ENCODE measurements at regions not wholly inside any gene's neighbourhood (a gene's known extent, or its start where the extent isn't known, plus 50 kb on each side); places are given as distances from the start of the nearest gene placed in this dataset.
"Not testable (repeated sequence)": the region's sequence is repeated elsewhere in the genome, so short reads cannot be mapped to it uniquely, and the experiment has no call there.

DNA sequence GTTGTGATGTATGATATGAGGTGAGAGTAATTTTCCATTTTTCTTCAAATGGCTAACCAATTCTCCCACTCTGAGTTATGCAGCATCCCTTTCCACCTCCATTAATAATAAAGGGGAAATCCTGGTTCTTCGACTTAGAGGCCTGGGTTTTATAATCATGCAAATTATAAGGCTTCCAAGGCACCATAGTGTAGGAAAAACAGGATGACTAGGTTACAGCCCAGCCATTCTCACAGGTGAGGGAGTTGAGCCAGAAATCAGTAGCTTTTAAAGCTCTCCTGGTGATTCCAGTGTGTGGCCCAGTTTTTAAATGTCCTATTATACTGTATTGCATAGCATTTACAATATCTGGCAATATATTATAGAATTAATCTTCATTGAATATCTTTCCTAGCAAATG, 203.1 kb downstream of the ARHGEF9 start:
- DNase-seq: no peak
- intact Hi-C loops (cut with DNase I): no loop called here

DNA sequence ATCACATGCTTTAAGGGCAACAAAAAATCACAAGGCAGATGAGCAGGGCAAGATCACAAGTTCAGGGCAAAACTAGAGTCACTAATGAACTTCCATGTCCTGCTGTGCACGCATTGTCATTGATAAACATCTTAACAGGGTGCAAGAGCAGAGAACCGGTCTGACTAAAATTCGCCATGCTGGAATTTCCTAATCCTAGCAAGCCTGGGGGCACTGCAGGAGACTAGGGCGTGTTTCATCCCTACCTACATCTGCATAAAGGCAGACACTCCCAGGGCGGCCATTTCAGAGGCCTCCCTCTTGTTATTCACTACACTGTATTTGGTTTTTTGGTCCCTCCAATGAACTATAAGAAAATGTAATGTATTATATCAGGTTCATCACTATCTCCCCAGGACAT, 203.6 kb downstream of the ARHGEF9 start:
- intact Hi-C loops (cut with DNase I): no loop called here
- no peak for DNase-seq

DNA sequence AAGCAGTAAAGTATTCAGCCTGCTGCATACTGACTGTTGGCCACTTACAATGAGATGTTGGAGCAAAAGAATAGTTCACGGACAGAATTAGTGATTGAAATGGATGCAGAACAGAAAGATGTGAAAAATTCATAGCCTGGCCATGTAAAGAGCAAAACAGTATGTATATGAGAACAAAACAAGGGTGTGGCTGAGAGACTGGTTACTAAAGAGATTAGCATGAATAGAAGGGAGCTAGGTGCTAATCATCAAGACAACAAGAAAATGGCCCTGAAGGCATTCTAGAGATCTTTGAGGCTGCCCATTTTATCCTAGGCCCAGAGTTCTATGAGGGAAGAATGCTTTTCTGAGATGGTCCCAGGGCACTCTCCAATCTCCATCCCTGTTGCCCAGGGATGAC, 208.5 kb downstream of the ARHGEF9 start:
- intact Hi-C loops (cut with DNase I): no loop called here

DNA sequence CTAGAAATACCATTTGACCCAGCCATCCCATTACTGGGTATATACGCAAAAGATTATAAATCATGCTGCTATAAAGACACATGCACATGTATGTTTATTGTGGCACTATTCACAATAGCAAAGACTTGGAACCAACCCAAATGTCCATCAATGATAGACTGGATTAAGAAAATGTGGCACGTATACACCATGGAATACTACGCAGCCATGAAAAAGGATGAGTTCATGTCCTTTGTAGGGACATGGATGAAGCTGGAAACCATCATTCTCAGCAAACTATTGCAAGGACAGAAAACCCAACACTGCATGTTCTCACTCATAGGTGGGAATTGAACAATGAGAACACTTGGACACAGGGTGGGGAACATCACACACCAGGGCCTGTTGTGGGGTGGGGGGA, 209.3 kb downstream of the ARHGEF9 start:
- intact Hi-C loops (cut with DNase I); DNase-seq: not testable (repeated sequence)

More for the DNA sequence above, 208.5 kb downstream of the ARHGEF9 start:
- DNase-seq: no peak

DNA sequence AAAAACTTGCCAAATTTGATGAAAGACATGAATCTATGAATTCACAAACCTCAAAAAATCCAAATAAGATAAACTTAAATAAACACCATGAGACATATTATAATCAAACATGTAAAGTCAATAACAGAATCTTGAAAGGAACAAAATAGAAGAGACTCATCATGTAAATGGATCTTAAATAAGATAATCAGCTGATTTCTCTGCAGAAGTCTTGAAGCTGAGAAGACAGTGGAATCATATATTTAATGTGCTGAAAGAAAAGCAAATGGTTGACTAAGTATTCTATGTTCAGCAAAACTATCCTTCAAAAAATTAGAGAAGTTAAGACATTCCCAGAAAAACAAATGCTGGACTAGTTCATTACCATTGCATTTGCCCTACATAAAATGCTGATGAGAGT, 215.7 kb upstream of the SPIN4 start:
- intact Hi-C loops (cut with DNase I): no loop called here
- no peak for DNase-seq

DNA sequence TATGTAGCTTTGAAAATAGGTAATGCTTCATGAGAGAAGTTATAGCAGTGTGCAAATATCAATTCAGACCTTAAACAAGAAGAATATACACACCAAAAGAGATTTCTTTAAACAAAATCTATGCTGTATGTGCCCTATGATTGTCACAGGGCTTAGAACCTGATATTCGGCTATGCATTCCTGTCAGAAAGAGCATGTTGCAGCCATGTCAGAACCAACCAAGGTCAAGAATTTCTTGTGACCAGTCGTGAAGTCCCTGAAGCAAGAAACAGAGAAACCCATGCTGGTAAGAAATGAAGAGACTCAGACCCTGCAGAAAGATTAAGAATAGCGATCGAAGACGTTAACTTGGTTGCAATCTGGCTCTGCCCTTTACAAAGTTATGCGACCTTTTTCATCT, 210.3 kb upstream of the SPIN4 start:
- intact Hi-C loops (cut with DNase I): no loop called here
- DNase-seq: no peak

DNA sequence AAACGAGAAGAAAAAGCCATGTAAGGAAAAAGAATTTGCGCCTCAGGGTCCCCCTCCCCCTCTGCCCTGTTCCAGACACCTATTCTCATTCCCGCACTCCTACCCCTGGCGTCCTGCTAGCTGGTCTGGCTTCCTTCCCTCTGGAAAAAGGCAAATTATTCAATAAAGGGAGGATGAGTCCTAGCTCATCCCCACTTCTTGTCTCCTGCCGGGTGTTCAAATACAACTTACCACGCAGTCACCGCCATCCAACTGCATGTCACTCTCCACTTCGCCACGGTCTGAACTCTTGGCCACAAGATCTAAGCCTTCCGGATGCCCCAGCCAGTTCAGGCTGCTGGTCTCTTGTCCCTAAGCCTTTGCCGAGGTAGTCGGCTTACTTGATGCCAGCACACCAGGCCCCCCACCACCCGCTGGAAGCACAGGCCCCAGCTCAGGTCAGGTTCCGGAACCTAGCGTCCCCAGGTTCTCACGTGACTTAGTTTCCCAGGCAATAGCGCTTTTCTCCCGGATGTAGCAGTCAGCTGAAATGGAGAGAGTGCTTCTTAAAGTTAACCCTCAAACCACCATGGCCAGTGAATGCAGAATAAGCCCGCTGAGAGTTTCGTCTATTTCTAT, 209.6 kb upstream of the SPIN4 start:
- intact Hi-C loops (cut with DNase I): no loop called here
- DNase-seq: peak; percentile 31 to 89 (median 57)

DNA sequence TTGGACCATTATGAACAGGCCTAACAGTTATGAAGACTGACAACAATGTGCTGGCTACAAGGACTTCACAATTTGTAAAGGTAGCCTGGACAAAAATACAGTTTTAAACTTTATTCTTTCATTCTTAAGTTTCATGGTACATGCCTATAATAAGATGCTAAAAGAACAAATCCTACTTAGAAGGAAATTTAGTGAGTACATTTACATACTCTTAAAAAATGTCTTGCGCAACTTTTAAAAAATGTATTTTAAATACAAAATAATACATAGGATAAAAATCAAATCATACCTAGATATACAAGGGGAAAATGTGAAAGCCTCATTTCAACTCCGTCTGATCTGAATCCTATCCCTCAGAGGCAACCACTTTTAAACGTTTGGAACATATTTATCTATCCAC, 200.7 kb upstream of the SPIN4 start:
- intact Hi-C loops (cut with DNase I): no loop called here

DNA sequence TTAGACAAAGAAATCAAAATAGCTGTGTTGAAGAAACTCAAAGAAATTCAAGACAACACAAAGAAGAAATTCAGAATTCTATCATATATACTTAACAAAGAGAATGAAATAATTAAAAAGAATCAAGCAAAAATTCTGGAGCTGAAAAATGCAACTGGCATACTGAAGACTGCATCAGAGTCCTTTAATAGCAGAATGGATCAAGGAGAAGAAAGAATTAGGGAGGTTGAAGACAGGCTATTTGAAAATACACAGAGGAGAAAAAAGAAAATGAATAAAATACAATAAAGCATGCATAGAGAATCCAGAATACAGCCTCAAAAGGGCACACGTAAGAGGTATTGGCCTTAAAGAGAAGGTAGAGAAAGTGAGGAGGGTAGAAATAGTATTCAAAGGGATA, 179.5 kb upstream of the SPIN4 start:
- DNase-seq: no peak
- intact Hi-C loops (cut with DNase I): no loop called here

More for the DNA sequence above, 200.7 kb upstream of the SPIN4 start:
- DNase-seq: no peak

DNA sequence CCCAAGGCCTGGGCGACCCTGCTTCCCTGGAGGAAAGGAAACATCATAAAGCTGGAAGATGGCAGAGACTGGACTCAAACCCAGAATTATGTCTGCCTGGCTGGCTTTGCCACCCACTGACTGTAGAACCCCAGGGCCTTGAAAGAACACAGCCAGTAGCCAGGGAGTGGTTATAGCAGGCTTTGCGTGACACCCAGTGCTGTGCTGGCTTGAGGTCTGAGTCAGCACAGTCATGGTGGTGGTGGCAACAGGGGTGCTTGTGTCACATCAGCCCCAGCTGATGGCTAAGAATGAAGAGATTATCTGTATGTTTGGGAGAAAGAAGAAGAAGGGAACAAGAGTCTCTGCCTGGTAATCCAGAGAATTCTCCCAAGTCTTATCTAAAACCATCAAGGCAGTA, 178.8 kb upstream of the SPIN4 start:
- intact Hi-C loops (cut with DNase I): no loop called here
- peak in 1 of 10 donors; percentile 59 for DNase-seq

DNA sequence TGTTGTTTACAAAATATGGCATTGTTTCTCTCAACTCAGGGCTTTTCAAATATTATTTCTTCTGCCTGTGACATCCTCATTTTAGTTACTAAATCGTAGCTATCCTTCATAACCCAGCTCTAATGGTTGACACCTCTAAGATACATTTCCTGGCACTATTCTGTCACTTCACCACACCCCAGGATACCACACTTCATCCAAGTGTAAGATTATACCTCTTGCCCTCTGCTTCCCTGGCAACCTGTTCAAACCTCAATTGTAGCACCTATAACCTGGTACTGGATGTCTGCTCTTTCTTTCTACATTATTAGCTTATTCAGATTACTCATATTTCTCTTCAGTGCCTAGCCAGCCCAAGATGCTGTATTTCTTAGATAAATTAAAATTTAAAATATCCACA, 175.7 kb upstream of the SPIN4 start:
- intact Hi-C loops (cut with DNase I): no loop called here
- DNase-seq: no peak

DNA sequence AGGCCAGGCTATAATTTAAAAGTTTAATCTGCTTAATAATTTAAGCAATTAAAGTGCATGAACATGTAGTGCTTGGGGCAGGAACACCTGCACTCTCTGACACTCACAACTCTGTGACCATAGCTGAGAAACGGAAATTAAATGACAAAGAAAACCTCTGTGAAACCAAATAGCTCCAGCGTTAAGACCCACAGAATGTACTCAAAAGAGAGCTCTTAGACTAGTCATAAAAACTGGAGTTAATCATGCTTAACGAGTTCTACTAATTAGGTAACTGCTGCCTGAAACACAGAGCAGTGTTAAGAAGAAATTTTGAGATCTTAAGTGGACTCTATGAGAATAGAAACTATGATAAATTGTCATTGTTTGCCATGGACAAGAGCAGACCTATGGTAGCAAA, 174.4 kb upstream of the SPIN4 start:
- no peak for DNase-seq
- intact Hi-C loops (cut with DNase I): no loop called here

DNA sequence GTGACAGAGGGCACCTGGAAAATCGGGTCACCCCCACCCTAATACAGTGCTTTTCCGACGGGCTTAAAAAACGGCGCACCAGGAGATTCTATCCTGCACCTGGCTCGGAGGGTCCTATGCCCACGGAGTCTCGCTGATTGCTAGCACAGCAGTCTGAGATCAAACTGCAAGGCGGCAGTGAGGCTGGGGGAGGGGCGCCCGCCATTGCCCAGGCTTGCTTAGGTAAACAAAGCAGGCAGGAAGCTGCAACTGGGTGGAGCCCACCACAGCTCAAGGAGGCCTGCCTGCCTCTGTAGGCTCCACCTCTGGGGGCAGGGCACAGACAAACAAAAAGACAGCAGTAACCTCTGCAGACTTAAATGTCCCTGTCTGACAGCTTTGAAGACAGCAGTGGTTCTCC, 168.2 kb upstream of the SPIN4 start:
- intact Hi-C loops (cut with DNase I); DNase-seq: not testable (repeated sequence)

DNA sequence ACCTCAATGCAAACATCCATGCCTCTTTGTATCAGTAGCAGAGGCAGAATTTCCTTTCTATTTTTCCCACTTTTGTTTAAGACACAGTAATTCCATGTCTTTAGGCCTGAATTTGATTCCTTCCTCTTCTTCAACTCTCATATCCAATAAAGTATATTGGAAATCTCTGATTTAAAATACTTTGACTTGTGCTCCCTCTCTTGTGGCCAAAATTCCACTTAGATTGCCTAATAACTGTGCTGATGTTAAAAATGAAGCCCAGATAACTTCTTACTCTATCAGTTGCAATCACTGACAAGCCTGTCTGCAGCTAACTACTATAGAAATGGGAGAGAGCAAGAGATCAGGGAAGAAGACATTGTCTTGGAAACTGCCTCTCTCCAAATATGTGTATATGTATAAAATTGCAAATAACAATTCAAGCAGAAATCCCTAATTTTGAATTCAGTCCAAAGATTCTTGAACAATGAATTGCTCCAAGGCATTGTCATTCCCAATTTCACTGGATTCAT, 163.5 kb upstream of the SPIN4 start:
- DNase-seq: no peak
- intact Hi-C loops (cut with DNase I): no loop called here

DNA sequence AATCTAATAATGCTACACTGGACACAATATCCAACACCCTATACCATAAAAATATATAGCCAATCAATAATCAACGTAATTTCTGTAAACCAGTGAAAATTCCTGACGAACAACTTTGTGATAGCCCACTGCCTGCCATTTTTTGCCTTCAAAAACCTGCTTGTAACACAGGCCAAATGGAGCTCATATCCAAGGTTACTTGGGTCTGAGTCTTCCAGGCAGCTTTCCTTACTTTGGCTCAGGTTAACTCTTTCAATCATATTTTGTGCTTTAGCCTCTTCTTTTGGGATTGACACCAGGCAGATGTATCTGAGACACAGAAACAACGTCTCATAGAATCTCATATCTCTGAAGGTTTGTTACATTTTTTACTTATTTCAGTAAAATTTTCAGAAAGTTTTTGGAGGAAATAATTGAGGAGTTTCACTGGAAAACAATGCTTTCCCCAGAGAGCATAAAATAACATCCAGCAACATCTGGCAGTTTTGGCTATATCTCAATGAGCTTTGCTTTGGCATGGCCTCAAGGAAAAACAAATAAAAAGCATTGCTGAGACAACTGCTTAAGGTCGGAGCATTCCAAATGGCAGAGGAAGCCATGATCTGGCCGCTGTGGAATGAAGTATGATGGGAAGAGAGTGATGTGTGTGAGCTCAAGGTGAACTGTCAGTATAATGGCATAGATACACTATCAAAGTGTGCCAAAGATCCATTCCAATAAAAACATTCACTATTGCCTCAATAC, 162.9 kb upstream of the SPIN4 start:
- intact Hi-C loops (cut with DNase I): no loop called here
- no peak for DNase-seq

DNA sequence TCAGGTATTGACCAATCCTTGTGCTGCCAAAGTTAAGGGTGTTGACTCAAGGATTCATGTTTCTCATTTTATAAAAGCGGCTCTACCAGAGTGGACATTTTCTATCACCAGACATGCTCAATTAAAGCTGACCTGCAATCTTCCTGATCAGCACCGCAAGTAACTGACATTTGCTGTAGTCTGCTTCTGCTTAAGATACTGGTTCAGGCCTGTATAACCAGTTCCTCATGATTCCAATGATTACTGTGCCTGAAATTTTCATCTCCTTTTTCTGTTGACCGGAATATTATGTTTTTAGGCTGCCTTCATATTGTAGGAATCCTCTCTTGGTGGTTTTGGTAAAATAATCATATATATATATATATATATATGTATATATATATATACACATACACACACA, 160.2 kb upstream of the SPIN4 start:
- intact Hi-C loops (cut with DNase I): no loop called here
- no peak for DNase-seq

DNA sequence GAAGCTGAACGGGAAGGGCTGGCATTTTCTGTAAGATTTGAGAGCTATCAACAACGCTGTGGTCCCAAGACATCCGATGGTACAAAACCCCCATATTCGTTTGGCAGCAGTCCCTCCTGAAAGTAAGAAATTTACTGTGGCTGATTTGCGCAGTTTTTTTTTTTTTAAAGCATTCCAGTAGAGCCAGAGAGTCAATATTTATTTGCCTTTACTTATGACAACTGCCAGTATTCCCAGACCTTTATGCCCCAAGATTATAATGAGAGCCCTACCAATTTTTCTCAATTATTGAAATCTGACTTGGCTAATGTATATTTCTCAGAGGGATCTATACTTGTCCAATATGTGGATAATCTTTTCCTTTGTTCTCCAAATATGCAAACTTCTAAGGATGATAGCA, 157.5 kb upstream of the SPIN4 start:
- intact Hi-C loops (cut with DNase I): no loop called here
- no peak for DNase-seq

DNA sequence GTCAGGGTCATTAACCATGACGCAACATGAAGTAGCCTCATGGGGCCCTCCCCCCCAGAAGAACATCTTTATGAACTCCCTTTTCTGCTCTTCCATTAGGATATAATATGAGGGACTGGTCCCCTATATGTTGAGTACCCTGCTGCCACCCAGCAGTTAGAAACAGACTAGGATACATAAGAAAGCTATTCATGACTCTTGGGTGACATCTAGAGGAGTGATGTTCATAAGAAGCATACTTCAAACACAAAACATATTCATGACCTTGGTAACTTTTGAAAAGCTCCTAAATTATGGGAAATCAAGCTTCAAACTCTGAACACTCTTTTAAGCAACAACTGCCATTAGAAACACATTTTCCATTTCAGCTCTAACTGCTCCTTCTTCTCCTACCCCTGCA, 155.2 kb upstream of the SPIN4 start:
- DNase-seq: no peak
- intact Hi-C loops (cut with DNase I): no loop called here

DNA sequence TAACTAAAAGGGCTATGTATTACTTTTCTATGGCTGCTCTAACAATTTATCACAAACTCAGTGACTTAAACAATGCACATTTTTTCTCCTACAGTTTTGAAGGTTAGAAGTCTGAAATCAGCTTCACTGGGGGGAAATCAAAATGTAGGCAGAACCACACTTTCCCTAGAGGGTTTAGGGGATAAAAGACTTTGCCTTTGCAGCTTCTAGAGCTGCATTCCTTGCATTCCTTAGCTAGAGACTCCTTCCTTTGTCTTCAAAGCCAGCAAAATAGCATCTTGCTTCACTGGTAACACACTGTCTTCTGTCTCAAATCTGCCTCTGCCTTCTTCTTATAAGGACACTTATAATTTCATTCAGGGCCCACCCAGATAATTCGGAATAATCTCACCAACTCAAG, 152.4 kb upstream of the SPIN4 start:
- no peak for DNase-seq
- intact Hi-C loops (cut with DNase I): no loop called here

DNA sequence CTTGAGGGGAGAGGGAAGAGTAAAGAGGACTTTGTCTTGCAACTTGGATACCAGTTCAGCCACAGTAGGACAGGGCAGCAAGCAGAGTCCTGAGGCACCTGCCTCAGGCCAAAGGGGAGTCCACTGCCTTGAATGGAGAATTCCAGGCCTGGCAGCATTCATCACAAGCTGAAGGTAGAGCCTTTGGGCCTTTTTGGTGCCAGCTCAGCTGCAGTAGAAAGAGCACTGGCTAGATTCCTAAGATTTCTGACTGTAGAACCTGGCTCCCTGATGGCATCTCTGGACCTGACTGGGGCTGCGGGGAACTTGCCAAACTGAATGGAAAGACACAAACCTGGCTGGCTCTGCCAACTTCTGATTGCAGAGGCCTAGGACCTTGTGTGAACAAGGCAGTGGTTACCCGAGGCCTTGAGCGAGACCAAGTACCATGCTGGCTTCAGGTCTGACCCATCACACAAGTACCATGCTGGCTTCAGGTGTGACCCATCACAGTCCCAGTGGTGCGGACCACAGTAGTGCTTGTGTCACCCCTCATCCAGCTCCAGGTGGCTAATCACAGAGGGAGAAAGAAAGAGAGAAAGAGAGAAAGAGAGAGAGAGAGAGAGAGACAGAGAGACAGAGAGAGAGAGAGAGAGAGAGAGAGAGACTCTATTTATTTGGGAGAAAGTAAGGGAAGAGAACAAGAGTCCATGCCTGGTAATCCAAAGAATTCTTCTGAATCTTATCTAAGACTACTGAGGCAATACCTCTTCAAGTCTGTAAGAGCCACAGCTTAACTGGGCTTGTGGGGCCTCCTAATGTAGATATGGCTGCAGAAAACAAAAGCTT, 137.6 kb upstream of the SPIN4 start:
- DNase-seq: peak in 1 of 10 donors; percentile 59
- intact Hi-C loops (cut with DNase I): no loop called here

DNA sequence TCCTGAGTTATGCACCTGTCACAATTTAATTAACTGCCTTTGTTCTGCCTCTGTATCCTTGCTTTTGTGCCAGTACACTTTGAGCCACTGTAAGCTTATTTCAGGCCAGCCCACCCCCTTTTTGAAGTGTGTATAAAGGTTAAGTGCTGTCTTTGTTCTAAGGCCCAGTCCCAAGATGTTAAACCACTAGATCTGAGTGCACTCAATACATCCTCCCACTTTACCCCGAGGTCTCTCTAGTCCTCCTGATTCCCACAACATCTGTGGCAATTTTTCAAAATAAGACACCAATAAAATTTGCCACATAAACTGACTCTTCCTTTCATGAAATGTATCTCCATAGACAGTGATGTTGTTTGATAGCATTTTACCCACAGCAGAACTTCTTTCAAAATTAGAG, 124.1 kb upstream of the SPIN4 start:
- no peak for DNase-seq
- intact Hi-C loops (cut with DNase I): no loop called here

Data from posterior cingulate gyrus (tissue), 11 donors.